ENCODE measurements at regions not wholly inside any gene's neighbourhood (a gene's known extent, or its start where the extent isn't known, plus 50 kb on each side); places are given as distances from the start of the nearest gene placed in this dataset.

DNA sequence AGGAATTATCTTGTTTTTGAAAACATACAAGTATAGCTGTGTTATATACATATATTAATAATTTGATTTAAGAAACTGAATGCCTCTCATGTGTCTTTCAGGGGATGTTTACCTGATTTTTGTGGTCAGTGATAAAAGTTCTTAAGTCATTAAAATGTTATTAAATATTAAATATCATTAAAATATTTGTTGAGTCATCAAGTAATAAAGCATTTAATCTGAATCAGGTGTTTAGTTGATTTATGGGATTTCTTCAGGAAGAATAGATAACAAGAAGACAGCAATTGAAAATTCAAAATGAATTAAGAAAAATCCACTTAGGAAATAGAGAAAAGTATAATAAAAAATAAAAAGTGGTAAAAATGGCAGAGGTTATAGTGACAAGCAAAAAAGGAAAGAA is 361.9 kb upstream of the EYS start:
- TF ChIP-seq, protein P1, sequence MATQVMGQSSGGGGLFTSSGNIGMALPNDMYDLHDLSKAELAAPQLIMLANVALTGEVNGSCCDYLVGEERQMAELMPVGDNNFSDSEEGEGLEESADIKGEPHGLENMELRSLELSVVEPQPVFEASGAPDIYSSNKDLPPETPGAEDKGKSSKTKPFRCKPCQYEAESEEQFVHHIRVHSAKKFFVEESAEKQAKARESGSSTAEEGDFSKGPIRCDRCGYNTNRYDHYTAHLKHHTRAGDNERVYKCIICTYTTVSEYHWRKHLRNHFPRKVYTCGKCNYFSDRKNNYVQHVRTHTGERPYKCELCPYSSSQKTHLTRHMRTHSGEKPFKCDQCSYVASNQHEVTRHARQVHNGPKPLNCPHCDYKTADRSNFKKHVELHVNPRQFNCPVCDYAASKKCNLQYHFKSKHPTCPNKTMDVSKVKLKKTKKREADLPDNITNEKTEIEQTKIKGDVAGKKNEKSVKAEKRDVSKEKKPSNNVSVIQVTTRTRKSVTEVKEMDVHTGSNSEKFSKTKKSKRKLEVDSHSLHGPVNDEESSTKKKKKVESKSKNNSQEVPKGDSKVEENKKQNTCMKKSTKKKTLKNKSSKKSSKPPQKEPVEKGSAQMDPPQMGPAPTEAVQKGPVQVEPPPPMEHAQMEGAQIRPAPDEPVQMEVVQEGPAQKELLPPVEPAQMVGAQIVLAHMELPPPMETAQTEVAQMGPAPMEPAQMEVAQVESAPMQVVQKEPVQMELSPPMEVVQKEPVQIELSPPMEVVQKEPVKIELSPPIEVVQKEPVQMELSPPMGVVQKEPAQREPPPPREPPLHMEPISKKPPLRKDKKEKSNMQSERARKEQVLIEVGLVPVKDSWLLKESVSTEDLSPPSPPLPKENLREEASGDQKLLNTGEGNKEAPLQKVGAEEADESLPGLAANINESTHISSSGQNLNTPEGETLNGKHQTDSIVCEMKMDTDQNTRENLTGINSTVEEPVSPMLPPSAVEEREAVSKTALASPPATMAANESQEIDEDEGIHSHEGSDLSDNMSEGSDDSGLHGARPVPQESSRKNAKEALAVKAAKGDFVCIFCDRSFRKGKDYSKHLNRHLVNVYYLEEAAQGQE (IDR thresholded peaks at IDR 0.05; ENCODE audit: insufficient read depth in 1 of 2, low read depth in 2 of 2, low read length in 2 of 2), result no peak
- TF ChIP-seq TAF1 (IDR thresholded peaks at IDR 0.05; ENCODE audit: borderline replicate concordance, insufficient read depth, low read length), result no peak
